B cell (primary cell): ENCODE measurements at regions not wholly inside any gene's neighbourhood (a gene's known extent, or its start where the extent isn't known, plus 50 kb on each side); places are given as distances from the start of the nearest gene placed in this dataset.

Experiments used
- EZH2 ChIP-seq: IDR thresholded peaks from 2 replicates; pipeline ENCODE4 v1.6.1; 2012; ENCODE audit warnings: borderline replicate concordance, low read depth, mild to moderate bottlenecking, moderate library complexity, low read length; ENCODE audit not compliant: insufficient read depth, poor library complexity, severe bottlenecking
- TF ChIP-seq, protein P1 (sequence below): fragments of 200-600 bp; IDR thresholded peaks from one replicate; pipeline ENCODE4 v1.8.0; 2022; ENCODE audit warnings: antibody characterized with exemption, mild to moderate bottlenecking

DNA sequence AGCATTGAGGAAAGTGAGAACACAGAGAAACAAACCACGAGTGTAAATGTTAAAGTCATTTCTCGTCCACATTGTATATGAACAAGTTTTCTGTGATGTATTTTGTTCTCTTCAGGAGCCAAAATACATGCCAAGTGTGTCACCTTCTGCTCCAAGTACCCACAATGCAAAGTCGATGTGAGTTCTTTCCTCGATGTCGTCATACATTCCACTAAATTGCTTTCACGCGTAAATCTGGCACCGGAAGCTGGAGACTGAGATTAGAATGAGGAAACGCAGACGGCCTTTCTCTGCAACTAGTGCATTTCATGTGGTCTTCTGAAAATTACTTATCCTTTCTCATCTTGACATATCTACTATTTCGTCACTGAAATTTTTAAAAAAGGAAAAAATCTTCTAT is 118.5 kb upstream of the SALL3 start:
- TF ChIP-seq, protein P1, sequence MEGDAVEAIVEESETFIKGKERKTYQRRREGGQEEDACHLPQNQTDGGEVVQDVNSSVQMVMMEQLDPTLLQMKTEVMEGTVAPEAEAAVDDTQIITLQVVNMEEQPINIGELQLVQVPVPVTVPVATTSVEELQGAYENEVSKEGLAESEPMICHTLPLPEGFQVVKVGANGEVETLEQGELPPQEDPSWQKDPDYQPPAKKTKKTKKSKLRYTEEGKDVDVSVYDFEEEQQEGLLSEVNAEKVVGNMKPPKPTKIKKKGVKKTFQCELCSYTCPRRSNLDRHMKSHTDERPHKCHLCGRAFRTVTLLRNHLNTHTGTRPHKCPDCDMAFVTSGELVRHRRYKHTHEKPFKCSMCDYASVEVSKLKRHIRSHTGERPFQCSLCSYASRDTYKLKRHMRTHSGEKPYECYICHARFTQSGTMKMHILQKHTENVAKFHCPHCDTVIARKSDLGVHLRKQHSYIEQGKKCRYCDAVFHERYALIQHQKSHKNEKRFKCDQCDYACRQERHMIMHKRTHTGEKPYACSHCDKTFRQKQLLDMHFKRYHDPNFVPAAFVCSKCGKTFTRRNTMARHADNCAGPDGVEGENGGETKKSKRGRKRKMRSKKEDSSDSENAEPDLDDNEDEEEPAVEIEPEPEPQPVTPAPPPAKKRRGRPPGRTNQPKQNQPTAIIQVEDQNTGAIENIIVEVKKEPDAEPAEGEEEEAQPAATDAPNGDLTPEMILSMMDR, result no peak
- TF ChIP-seq EZH2, result no peak
